SW480 (cell line): ENCODE measurements at regions not wholly inside any gene's neighbourhood (a gene's known extent, or its start where the extent isn't known, plus 50 kb on each side); places are given as distances from the start of the nearest gene placed in this dataset.

ENCODE experiments used
- DNase-seq: peaks from one replicate; pipeline ENCODE4 v3.0.0-alpha.2; 2016; ENCODE audit warnings: low spot score

GRCh38 chr5:143464723-143465490 is 61.4 kb upstream of the NR3C1 start:
- DNase-seq: no peak

GRCh38 chr5:143462431-143462830 is 58.9 kb upstream of the NR3C1 start:
- DNase-seq: no peak

GRCh38 chr5:143459433-143459832 is 55.9 kb upstream of the NR3C1 start:
- no peak for DNase-seq

- no peak for DNase-seq
Measured at GRCh38 chr5:143456952-143457547, 53.6 kb upstream of the NR3C1 start.

GRCh38 chr5:143454936-143455516 is 51.5 kb upstream of the NR3C1 start:
- DNase-seq: no peak

- no peak for DNase-seq
Measured at GRCh38 chr5:143453720-143454119, 50.2 kb upstream of the NR3C1 start.
